NCI-H748 (cell line): ENCODE measurements at regions not wholly inside any gene's neighbourhood (a gene's known extent, or its start where the extent isn't known, plus 50 kb on each side); places are given as distances from the start of the nearest gene placed in this dataset.

Source experiments
- DNase-seq: peaks from one replicate; lab custom pipeline; 2025; ENCODE audit not compliant: unreplicated experiment; lab: John Stamatoyannopoulos, UW

DNA sequence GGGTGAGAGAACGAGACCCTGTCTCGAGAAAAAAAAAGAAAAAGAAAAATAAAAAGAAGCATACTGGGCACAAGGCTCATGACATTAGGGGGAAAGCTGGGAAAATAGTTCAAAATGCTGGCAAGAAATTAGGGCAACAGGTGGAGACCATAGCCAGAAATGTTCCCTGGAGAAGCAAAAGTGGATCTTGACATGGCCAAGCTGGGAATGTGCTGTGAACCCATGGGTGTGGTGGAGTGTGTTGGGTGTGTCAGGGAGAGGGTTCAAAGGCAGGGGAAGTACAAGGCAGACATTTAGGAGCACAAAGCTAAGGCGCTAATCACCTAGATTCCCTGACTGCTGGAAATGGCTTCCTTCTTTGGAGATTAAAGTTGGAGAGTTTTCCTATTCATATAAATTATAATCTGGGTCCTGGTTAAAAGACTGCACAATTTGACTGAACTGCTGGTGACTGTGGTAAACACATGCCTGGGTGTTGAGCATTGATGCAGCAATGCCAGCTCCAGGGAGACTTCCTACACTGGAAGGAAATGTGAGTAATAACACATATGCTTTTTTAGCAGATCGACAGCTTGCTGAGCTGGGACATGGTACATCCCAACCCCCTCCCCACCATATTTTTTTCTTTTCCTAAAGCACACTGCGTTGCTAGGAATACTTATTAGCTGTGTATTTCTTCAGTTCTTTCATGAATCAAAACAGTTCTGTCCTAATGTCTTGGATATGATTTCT lies 70.1 kb upstream of the ARHGAP21 start:
- no peak for DNase-seq

GRCh38 chr10:24792638-24793037 lies 69.0 kb upstream of the ARHGAP21 start:
- DNase-seq: no peak

DNA sequence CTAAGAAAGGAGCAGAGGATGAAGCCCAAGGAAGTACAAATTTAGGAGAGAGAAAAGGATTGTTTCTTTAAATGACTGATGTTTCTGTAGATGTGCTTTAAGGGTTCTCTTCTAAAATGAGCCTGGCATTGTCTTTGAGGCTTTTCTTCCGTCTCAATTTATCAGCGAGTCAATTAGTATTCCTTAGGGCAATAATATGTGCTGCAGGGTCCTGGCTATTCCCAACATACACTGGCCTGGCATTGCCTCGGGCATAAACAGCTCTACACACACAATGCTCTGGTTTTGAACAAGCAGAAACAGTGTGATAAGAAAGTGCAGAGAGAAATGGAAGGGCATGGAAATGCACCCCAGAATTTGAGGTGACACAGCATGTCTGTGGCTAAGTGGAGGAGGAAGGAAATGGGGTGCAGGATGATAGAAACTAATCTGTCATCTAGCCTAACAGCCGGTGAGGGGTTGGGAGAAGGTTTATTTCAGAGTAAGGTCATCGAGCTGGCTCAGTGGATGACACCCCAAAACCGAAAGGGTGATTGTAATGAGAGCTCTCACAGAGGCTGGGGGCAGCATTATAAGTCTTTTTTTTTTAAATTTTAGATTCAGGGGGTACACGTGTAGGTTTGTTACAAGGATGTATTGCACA lies 67.5 kb upstream of the ARHGAP21 start:
- DNase-seq: no peak

DNA sequence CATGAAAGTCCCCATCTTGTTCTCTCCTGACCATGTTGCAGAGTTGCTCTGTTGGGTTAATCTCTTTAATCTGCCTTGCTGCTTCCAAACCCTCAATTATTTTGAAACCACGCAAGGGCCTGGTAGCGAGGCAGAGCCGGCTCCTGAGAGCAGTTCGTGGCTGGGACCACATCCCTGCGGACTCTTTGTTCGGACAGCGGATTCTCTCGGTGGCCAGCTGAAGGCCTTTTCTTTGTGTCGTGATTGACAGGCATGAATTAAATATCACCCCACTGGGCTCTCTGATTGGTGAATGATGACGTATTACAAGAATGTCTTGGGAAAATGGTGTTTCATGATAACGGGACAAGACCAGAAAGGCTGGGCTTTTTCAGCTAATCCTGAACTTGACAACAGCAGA lies 66.9 kb upstream of the ARHGAP21 start:
- no peak for DNase-seq

DNA sequence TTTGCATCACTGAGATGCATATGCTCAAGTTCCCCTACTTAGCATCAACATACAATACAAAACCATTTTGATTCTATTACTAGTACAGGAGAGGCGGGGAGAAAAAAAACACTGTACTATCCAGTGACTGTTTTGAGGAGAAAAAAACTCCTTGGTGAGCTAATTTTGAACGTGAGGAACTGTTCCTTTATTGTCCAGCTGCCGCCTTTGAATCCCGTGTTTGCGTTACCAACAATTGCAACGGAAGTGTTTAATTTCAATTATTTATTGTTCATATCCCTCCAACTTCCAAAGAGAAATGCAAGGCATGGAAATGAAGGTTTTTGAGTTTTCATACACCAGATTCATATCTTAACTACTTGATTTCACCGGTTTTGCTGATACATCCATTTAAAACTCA lies 66.4 kb upstream of the ARHGAP21 start:
- peak; percentile 28 for DNase-seq

- DNase-seq: no peak
These were observed 61.2 kb upstream of the ARHGAP21 start for GRCh38 chr10:24784923-24785322.

DNA sequence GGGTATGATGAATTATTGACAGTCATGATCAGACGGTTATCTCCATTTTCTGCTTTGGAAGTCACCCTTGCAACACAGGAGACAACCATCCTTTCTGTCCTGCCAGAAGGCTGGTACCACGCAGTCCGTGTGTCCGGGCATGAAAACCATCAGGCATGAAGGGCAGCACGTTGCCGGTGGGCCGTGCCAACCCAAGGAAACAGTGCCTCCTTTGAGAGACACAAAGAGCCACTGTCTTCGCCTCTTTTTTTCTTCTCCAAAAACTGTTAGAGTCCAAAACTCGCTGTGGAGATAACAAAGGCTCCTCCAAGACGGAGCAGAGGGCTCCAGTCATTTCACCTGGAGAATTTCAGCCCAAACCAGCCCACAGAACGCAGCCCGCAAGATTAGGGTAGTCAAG lies 60.4 kb upstream of the ARHGAP21 start:
- DNase-seq: no peak

DNA sequence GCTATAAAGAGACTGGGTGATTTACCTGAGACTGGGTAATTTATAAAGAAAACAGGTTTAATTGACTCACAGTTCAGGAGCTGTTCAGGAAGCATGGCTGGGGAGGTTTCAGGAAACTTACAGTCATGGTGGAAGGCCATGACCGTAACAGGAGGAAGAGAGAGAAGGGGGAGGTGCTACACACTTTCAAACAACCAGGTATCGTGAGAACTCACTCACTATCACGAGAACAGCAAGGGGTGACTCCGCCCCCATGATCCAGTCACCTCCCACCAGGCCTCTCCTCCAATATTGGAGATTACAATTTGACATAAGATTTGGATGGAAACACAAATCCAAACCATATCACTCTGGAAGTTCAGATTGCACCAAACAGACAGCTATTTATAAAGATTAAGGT lies 59.8 kb upstream of the ARHGAP21 start:
- DNase-seq: no peak

DNA sequence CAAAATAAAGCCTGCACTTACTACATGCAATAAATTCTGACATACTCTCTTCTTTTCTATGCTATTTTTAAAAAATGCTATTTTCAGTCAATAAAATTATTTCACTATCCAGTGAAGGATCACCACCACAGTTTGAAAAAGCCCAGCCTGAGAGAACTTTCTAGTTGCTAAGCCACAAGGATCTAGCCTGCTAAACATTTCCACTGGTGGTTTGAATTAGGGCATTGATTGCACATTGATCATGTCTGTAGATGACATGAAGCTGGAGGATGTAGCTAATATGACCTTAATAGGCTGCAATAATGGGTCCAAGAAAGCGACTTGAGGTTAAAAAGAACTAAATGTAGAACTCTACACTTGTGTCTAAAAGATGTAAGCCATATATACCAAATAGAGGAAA lies 56.0 kb upstream of the ARHGAP21 start:
- DNase-seq: no peak

GRCh38 chr10:24778298-24778697 lies 54.6 kb upstream of the ARHGAP21 start:
- no peak for DNase-seq

GRCh38 chr10:24777196-24777595 lies 53.5 kb upstream of the ARHGAP21 start:
- no peak for DNase-seq

DNA sequence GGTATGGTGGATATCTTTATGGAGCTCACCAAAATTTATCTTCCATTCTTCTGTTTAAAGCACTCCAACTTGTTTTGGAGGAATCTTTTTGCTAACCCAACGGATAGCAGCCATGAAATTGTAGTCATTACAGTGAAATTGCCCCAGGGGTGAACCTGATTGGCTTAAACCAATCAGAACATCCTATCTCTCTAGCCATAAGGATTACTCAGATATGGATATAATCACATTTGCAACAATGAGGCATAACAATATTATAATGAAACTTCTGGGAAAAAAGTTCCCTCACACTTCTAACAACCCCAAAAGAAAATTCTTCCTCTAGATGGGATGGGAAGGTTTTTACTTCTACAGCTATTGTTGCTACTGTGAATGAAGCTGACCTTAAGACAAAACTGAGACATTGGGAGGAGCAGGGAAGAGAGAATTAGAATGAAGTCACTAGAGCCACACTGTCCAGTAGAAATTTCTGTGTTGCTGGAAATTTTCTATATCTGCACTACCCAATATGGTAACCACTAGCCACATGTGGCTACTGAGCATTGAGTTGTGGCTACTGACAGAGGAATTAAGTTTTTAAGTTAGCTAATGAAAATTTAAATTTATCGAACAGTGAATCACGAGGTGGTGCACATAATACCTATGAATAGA lies 50.4 kb upstream of the ARHGAP21 start:
- no peak for DNase-seq
